ENCODE measurements at regions not wholly inside any gene's neighbourhood (a gene's known extent, or its start where the extent isn't known, plus 50 kb on each side); places are given as distances from the start of the nearest gene placed in this dataset.
A peak's percentile ranks its signal among the peaks of the same experiment; 100 is the strongest.

DNA sequence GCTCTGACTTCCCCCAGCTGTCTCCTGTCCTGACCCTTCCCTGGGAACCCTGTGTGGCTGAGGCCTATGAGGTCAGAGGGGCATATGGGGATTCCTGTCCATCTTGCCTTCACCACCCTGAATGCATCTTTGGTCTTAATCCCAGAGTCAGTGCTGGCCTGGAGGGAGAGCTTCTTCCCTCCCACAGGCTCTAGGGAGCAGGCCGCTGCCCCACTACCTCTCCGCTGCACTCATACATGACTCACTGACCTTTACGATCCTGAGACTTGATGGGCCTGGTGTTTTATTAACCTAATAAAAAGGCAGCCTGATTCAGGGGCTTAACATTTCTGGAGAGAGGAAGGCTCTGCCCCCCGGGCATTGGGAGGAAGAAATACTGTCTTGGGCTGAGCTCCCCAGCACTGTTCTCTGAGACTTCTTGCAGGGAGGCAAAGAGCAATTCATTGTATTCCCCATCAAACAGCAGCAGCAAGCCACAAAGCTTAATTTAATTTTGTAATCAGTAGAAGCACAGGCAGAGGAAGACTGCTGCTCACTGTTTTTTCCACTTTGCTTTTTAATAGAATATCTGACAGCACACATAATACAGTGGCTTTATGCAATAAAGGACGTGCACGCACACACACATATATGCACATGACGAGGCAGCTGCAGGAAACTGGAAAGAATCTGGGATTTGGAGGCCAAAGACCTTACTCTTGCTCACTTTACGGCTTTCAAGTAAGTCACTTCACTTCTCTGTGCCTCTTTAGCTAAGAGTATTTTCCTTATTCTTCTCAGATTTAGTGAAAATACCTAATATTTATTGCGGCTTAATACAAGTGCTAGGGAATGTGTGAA lies 89.2 kb upstream of the GRIK3 start:
- Histone ChIP-seq H3K9me2 (no peaks in the 10 kb centered on the region), H3K4me1 (ENCODE audit: control insufficient read depth in 1 of 2, insufficient read depth in 2 of 2, low read depth in 1 of 2, low read length in 1 of 2) (peaks cover 0 to 26% of the 10 kb centered on the region in 2 experiments; a peak in 2 of 4 replicates), H3K27ac (ENCODE audit: low read depth in 2 of 2, low read length in 1 of 2) (peak overlapping the region in 1 of 2 experiments; percentile 70; a peak in 2 of 4 replicates), H3K9ac (no peak overlapping the region), H3K4me2 (no peak overlapping the region), H2AFZ (ENCODE audit: low read depth) (no peak overlapping the region), H3K36me3 (replicated peaks in 1 of 2; ENCODE audit: control insufficient read depth in 1 of 2, insufficient read depth in 2 of 2, low read length in 1 of 2) (no peaks in the 10 kb centered on the region), H3F3A (replicated peaks; ENCODE audit: insufficient read depth) (no peaks in the 10 kb centered on the region), H3K27me3 (ENCODE audit: insufficient read depth) (no peaks in the 10 kb centered on the region), H3K79me2 (ENCODE audit: insufficient read depth) (no peaks in the 10 kb centered on the region), H3K4me3 (ENCODE audit: low read depth in 2 of 2, low read length in 1 of 2) (no peak overlapping the region), H3K9me3 (no peaks in the 10 kb centered on the region), H4K20me1 (ENCODE audit: insufficient read depth) (no peaks in the 10 kb centered on the region)
- TF ChIP-seq CHD2 (IDR thresholded peaks at IDR 0.05; ENCODE audit: low read length, partially characterized antibody) (no peak), NRF1 (IDR thresholded peaks at IDR 0.05; ENCODE audit: low read depth, low read length) (no peak), FOSL2 (IDR thresholded peaks at IDR 0.05; ENCODE audit: borderline replicate concordance, low read depth) (no peak), EP300 (IDR thresholded peaks at IDR 0.05; ENCODE audit: borderline replicate concordance in 1 of 2, low read depth in 1 of 2, low read length in 1 of 2) (0 out of 4 replicates have a peak, but pooled peaks of 1 of the 2 experiments have one; percentile 37), GATA2 (CRISPR knock-in tag; IDR thresholded peaks at IDR 0.05) (peak; percentile 57)
- ChIA-PET POLR2A (no interaction called here), CTCF (interaction anchor here (0.8 to 1.1 kb wide), 3 partner anchors 54 to 142 kb away, joined by 3 read pairs; no protein-coding TSS in a partner anchor)
- DNase-seq, result peak; percentile 47
- WGBS (ENCODE audit: low lambda C conversion rate), result 44% methylated on average over 7 of the region's 9 CpGs

DNA sequence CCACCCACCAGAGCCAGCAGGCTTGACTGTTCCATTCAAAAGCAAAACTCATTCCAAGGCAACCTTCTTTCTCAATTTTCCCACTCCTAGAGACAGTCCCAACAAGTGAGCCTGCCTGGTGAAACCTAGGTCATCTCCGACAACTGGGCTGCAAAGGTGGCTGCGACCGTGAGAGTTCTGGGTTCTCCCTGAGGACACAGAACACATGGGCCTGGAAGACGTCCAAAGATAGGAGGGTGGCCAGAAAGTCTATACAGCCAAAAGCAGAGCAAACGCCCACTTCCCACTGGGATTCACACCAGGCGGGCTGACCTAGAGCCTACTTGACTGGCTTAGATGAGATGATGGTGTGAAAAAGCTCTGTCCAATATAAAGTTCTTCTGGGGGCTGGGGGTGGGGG lies 90.2 kb upstream of the GRIK3 start:
- TF ChIP-seq POLR2AphosphoS5 (IDR thresholded peaks at IDR 0.05; ENCODE audit: low read depth, low read length) (no peak), FOXJ3 (CRISPR knock-in tag; IDR thresholded peaks at IDR 0.05) (no peak), ELF1 (IDR thresholded peaks at IDR 0.05) (no peak), JUND (IDR thresholded peaks at IDR 0.05) (no peak), YY1 (IDR thresholded peaks at IDR 0.05; ENCODE audit: low read depth) (no peak)
- TF ChIP-seq, protein P1, sequence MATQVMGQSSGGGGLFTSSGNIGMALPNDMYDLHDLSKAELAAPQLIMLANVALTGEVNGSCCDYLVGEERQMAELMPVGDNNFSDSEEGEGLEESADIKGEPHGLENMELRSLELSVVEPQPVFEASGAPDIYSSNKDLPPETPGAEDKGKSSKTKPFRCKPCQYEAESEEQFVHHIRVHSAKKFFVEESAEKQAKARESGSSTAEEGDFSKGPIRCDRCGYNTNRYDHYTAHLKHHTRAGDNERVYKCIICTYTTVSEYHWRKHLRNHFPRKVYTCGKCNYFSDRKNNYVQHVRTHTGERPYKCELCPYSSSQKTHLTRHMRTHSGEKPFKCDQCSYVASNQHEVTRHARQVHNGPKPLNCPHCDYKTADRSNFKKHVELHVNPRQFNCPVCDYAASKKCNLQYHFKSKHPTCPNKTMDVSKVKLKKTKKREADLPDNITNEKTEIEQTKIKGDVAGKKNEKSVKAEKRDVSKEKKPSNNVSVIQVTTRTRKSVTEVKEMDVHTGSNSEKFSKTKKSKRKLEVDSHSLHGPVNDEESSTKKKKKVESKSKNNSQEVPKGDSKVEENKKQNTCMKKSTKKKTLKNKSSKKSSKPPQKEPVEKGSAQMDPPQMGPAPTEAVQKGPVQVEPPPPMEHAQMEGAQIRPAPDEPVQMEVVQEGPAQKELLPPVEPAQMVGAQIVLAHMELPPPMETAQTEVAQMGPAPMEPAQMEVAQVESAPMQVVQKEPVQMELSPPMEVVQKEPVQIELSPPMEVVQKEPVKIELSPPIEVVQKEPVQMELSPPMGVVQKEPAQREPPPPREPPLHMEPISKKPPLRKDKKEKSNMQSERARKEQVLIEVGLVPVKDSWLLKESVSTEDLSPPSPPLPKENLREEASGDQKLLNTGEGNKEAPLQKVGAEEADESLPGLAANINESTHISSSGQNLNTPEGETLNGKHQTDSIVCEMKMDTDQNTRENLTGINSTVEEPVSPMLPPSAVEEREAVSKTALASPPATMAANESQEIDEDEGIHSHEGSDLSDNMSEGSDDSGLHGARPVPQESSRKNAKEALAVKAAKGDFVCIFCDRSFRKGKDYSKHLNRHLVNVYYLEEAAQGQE (IDR thresholded peaks at IDR 0.05; ENCODE audit: low read depth, low read length), result no peak
- TF ChIP-seq, protein P2, sequence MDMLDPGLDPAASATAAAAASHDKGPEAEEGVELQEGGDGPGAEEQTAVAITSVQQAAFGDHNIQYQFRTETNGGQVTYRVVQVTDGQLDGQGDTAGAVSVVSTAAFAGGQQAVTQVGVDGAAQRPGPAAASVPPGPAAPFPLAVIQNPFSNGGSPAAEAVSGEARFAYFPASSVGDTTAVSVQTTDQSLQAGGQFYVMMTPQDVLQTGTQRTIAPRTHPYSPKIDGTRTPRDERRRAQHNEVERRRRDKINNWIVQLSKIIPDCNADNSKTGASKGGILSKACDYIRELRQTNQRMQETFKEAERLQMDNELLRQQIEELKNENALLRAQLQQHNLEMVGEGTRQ (IDR thresholded peaks at IDR 0.05; ENCODE audit: borderline replicate concordance, low read depth, low read length), result no peak
- TF ChIP-seq, protein P3, sequence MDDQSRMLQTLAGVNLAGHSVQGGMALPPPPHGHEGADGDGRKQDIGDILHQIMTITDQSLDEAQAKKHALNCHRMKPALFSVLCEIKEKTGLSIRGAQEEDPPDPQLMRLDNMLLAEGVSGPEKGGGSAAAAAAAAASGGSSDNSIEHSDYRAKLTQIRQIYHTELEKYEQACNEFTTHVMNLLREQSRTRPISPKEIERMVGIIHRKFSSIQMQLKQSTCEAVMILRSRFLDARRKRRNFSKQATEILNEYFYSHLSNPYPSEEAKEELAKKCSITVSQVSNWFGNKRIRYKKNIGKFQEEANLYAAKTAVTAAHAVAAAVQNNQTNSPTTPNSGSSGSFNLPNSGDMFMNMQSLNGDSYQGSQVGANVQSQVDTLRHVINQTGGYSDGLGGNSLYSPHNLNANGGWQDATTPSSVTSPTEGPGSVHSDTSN (IDR thresholded peaks at IDR 0.05), result no peak
- CTCF ChIA-PET, result interaction anchor here (1.1 kb wide), 1 partner anchor 141 kb away, joined by 3 read pairs; no protein-coding TSS in a partner anchor
- POLR2A ChIA-PET, result interaction anchor here (0.9 kb wide), 1 partner anchor 9 kb away, joined by 3 read pairs; no protein-coding TSS in a partner anchor
- no peak overlapping the region for H3K9ac ChIP-seq
- H3K4me2 ChIP-seq, result no peak overlapping the region
- H3K36me3 ChIP-seq (replicated peaks in 1 of 2; ENCODE audit: control insufficient read depth in 1 of 2, insufficient read depth in 2 of 2, low read length in 1 of 2), result no peaks in the 10 kb centered on the region
- no peaks in the 10 kb centered on the region for H3K27me3 ChIP-seq (ENCODE audit: insufficient read depth)
- H3K9me2 ChIP-seq, result no peaks in the 10 kb centered on the region
- 32% methylated on average over 6 of the region's 6 CpGs for WGBS (ENCODE audit: low lambda C conversion rate)
- no peaks in the 10 kb centered on the region for H3F3A ChIP-seq (replicated peaks; ENCODE audit: insufficient read depth)
- H3K9me3 ChIP-seq, result no peaks in the 10 kb centered on the region
- H3K4me1 ChIP-seq (ENCODE audit: control insufficient read depth in 1 of 2, insufficient read depth in 2 of 2, low read depth in 1 of 2, low read length in 1 of 2), result peaks cover 0 to 20% of the 10 kb centered on the region in 2 experiments; a peak in 2 of 4 replicates
- no peaks in the 10 kb centered on the region for H3K79me2 ChIP-seq (ENCODE audit: insufficient read depth)
- no peak overlapping the region for H2AFZ ChIP-seq (ENCODE audit: low read depth)
- no peak overlapping the region; a peak in 2 of 4 replicates for H3K27ac ChIP-seq (ENCODE audit: low read depth in 2 of 2, low read length in 1 of 2)
- DNase-seq, result peak; percentile 43
- H4K20me1 ChIP-seq (ENCODE audit: insufficient read depth), result no peaks in the 10 kb centered on the region
- H3K4me3 ChIP-seq (ENCODE audit: low read depth in 2 of 2, low read length in 1 of 2), result no peak overlapping the region

All from SK-N-SH (cell line).